ENCODE measurements at regions not wholly inside any gene's neighbourhood (a gene's known extent, or its start where the extent isn't known, plus 50 kb on each side); places are given as distances from the start of the nearest gene placed in this dataset.

GRCh38 chr1:116313776-116314175 is 59.3 kb upstream of the ATP1A1 start:
- ChIA-PET CTCF (no interaction called here), POLR2A (ENCODE audit: low non-redundant PET) (no interaction called here)
- H3K27ac ChIP-seq = no peak overlapping the region
- no peak for TF ChIP-seq CTCF (conservative IDR thresholded peaks at IDR 0.05; ENCODE audit: low read depth)
- DNase-seq (ENCODE audit: low spot score) = no peak

DNA sequence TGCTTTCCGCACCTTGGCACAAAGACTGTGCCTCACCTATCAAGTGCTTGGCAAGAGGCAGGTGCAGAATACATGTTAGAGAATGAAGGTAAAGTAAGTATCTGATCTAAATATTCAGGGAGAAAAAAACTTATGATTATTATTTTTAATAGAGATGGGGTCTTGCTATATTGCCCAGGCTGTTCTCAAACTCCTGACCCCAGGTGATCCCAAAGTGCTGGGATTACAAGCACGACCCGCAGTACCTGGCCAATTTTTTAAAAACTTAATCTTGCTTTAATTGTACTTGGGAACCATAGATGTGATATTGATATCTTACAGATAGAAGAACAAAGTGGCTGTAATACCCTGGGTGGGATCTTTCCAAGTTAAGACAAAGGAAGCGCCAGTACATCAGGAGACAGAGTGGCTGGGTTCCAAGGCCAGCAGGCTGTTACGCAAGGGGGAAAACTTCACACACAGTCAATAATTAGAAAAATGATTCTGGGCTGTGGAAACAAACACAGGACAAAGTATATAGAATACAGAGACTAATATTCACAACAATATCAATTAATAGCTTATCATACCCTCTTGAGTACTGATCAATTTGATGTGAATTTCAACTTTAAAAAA is 58.6 kb upstream of the ATP1A1 start:
- H3K27ac ChIP-seq = no peak overlapping the region
- POLR2A ChIA-PET (ENCODE audit: low non-redundant PET) = no interaction called here
- CTCF ChIA-PET = interaction anchor here (0.6 kb wide), 1 partner anchor 845 kb away, joined by 3 read pairs; no protein-coding TSS in a partner anchor
- no peak for TF ChIP-seq CTCF (conservative IDR thresholded peaks at IDR 0.05; ENCODE audit: low read depth)
- no peak for DNase-seq (ENCODE audit: low spot score)

GRCh38 chr1:116316373-116316772 is 56.7 kb upstream of the ATP1A1 start:
- no peak for TF ChIP-seq CTCF (conservative IDR thresholded peaks at IDR 0.05; ENCODE audit: low read depth)
- DNase-seq (ENCODE audit: low spot score) = no peak
- POLR2A ChIA-PET (ENCODE audit: low non-redundant PET) = no interaction called here
- CTCF ChIA-PET = no interaction called here
- no peak overlapping the region for H3K27ac ChIP-seq

- ChIA-PET CTCF (no interaction called here), POLR2A (ENCODE audit: low non-redundant PET) (no interaction called here)
- no peak for TF ChIP-seq CTCF (conservative IDR thresholded peaks at IDR 0.05; ENCODE audit: low read depth)
Measured at GRCh38 chr1:116318897-116319296, 54.1 kb upstream of the ATP1A1 start.

DNA sequence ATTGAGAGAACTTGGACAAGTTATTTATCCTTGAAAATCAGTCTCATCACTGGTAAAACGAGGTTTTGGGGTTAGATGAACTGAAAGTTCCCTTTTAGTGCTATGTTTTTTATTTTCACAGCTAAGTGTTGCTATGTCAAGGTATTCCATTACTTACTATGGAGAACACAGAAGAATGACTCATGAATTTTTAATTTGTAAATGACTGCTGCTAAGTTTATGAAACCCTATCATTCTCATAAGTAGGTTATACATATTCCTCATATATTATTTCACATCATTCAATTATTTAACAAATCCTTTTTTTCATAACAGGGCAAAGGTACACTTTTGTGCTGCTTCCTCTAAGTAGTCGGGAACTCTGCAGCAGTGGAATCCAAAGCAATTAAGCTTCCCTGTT is 52.2 kb upstream of the ATP1A1 start:
- H3K27ac ChIP-seq = no peak overlapping the region
- DNase-seq (ENCODE audit: low spot score) = no peak
- ChIA-PET POLR2A (ENCODE audit: low non-redundant PET) (no interaction called here), CTCF (interaction anchor here (0.6 to 0.9 kb wide), 3 partner anchors 13 to 86 kb away, joined by 4 to 5 read pairs (median 4); no protein-coding TSS in a partner anchor)
- TF ChIP-seq CTCF (conservative IDR thresholded peaks at IDR 0.05; ENCODE audit: low read depth) = no peak

More at GRCh38 chr1:116318897-116319296, 54.1 kb upstream of the ATP1A1 start:
- no peak for DNase-seq (ENCODE audit: low spot score)
- H3K27ac ChIP-seq = no peak overlapping the region

DNA sequence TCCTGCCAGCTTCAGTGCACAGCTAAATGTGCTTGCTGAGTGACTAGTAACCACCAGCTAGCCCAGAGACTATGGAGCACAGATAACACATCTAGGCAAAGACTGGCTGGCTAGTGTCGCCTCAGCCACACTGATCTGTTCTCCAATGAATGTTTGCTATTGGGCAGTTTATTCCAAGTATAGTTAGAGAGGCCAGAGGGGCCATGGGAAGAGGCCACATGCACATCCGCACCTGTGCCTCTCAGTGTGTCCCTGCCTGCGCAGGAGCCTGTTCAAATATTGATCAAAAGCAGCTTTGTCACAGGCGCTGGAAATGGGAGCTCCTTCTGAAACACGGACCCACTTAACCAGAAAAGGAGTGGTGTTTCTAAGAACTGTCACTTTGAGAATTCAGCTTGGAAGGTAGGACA is 51.3 kb upstream of the ATP1A1 start:
- no peak for DNase-seq (ENCODE audit: low spot score)
- ChIA-PET CTCF (interaction anchor here (0.9 kb wide), 1 partner anchor 12 kb away, joined by 4 read pairs; no protein-coding TSS in a partner anchor), POLR2A (ENCODE audit: low non-redundant PET) (no interaction called here)
- no peak overlapping the region for H3K27ac ChIP-seq
- no peak for TF ChIP-seq CTCF (conservative IDR thresholded peaks at IDR 0.05; ENCODE audit: low read depth)
